HPDE6-E6E7 (cell line): ENCODE measurements at regions not wholly inside any gene's neighbourhood (a gene's known extent, or its start where the extent isn't known, plus 50 kb on each side); places are given as distances from the start of the nearest gene placed in this dataset.
A peak's percentile ranks its signal among the peaks of the same experiment; 100 is the strongest.
"Not testable (repeated sequence)": the region's sequence is repeated elsewhere in the genome, so short reads cannot be mapped to it uniquely, and the experiment has no call there.

Experiments
- DNase-seq: peaks from one replicate; pipeline ENCODE4 v3.0.0; 2011; ENCODE audit warnings: missing footprints; ENCODE audit errors: extremely low spot score

DNA sequence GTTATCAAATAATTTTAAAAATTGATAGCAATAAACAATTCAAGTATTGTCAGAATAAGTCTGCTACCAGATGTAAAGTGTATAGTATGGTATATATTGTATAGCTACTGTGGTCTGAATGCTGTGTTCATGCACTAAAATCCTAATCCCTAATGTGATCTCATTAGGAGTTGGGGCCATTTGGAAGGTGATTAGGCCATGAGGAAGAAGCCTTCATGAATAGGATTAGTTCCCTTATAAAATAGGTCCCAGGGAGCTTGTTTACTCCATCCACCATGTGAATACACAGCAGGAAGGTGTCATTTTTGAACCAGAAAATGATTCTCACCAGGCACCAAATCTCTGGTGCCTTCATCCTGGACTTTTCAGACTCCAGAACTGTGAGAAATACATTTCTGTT is 363.0 kb upstream of the CNTN5 start:
- DNase-seq, result no peak

DNA sequence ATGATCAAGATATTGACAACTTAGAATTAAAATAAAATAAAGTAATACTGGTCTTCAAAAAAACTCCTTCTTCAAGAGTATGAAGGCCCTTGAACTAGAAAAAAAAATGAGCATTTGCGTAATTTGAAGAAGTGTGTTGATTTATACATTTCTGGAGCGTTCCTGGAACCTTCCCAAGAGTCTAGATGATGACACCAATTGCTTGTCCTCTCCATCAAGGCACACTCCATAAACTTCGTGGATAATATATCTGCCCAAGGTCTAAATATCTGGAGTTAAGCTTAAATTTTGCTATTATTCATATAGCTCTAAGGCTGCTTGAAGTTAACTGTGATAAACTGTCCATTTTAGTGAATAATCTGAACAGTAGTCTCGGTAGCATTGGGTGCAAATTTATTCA is 361.3 kb upstream of the CNTN5 start:
- DNase-seq, result no peak

DNA sequence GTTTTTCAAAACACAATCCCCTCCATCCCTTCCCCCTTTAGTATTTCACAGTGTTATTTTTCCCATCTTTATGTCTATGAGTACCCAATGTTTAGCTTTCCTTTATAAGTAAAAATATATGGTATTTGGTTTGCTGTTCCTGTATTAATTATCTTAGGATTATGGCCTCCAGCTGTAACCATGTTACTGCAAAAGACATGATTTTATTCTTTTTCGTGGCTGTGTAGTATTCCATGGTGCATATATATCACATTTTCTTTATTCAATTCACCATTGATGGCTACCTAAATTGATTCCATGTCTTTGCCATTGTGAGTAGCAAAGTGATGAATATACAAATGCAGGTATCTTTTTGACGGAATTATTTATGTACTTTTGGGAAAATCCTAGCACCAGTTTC is 346.4 kb upstream of the CNTN5 start:
- DNase-seq, result no peak

DNA sequence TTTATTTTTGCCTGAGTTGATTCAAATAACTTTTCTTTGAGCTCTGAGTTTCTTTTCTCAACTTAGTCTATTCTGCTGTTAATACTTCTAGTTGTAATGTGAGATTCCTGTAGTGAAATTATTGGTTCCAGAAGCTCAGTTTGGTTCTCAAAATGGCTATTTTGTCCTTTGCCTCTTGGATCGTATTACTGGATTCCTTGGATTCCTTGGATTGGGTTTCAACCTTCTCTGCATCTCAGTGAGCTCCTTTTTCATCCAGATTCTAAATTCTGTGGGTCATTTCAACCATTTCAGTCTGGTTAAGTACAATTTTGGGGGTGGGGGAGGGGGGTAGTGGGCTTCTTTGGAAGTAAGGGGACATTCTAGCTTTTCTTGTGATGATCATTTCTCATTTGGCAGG is 341.1 kb upstream of the CNTN5 start:
- no peak for DNase-seq

DNA sequence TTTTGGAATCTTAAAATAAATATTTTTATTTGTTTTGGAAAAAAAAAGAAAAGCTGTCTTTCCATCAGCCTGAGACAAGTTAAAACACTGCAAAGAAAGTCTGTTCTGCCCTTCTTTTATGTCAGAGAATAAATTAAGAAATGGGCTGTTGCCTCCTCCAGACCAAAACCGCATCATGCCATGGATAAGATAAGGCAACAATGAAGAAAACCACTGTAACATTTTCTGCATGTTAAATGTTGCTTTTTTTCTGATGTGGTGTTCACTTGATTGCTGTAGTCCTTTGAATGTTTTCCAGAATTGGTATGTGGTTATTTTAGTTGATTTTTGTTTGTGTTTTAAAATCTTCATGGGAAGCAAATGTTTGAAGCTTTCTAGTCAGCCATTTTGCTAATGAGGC is 319.2 kb upstream of the CNTN5 start:
- no peak for DNase-seq

DNA sequence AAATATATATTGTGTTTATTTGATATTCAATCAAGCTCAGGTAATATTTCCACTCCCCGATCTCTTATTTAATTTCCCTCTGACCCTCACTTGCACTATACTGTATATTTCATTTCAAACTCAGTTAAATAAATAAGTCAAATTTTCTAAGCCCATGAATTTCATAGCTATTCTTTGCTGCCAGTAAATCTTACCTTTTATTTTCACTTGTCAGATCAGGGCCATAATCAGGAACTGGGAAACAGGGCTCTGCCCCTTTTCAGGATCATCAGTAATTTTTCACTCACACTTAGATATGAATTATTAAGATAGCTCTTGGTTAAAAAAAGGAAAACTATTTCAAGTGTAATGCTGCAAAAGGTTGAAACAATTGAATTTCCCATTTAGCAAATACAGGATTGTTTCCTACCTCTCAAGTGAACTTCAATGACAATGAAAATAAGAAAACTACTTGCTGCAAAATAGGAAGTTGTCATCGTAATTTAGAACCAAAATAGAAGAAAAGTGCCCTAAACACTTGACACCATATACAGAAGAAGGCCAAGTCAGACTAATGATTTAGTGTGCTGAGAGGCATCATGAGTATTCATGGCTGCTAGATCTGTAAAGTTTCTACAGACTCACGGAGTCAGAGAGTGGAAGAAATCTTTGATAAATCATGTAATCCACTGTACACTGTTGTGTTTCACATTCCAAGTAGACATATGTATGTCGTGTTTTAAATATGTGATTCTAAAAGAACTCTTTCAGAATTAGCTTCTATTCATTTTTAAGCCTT is 316.8 kb upstream of the CNTN5 start:
- DNase-seq, result no peak

DNA sequence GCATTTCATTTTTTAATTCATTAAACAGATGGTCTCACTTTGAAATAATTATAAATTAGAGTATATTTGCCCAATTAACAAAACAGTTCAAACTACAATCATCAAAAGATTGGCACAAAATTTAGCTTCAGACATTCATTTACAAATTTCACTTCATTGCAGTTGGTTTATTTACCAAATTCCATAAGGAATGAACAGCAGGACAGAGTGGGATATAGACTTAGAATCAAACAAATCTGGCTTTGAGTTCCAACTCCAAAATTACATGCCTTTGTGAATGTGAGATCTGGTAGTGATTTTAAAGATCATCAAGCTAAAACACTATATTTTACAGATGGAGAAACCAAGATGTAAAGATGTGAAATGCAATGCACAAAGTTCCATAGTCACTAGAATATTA is 310.7 kb upstream of the CNTN5 start:
- DNase-seq, result no peak

DNA sequence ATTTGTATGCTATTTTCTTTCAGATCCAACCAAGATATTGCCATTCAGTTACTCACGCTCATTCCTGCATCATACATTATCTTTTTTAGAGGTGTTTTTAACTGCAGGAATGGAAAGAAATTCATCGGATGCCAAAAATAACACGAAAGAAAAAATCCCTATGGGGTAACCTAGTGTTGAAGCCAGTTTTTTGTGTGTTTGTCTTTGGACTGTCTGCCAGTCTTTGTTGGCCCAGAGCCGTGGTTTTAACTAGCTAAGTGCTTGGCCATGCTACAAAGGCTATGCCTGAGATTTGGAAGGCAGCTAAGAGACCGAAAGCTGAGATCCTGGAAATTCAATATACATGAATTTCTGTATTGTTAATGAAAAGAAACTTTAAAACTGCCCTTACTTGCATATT is 309.8 kb upstream of the CNTN5 start:
- DNase-seq, result no peak

DNA sequence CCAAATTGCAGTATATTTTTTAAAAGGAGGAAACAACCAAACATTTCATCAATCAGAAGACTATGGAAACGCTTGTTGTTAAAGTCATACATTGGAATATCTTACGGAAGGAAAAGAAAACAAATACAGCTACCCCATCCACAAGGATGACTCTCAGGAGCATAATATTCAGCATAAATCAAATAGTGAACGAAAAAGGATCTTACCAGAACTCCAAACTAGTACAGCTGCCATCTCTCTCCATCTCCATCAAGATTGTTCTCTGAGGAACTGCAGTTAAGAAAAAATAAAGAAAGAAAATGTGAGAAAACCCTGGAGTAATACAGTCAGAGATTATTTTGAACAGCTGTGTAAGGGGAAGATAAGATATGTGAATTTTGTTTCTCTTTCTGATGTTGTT is 299.8 kb upstream of the CNTN5 start:
- DNase-seq, result no peak

DNA sequence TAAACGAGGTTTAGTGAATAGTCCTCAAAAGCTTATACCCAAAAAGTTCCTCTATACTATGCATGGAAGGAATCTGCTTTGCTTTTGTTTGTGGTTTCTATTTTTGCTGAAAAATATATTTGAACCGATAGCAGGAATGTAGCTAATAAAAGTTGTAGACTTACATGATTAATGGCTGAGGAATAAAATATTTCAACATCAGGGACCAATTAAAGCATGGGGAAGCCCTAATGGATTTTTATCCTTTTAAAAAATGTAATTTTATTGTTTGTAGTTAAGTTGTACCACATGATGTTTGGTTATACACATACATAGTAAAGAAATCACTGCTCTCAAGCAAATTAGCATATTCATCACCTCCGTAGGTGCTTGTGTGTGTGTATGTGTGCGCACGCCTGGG is 295.3 kb upstream of the CNTN5 start:
- DNase-seq, result no peak

DNA sequence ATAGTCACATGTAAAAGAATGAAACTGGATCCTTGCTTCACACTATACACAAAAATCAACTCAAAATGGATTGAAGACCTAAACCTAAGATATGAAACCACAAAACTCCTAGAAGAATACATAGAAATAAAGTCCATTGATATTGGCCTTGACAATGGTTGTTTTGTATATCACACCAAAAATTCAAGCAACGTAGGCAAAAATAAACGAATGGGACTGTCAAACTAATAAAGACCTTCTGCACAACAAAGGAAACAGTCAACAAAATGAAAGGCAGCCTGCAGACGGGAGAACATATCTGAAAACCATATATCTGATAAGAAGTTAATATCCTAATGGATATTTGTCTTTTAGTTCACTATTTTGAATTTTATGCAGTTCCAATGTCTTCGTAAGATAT is 292.3 kb upstream of the CNTN5 start:
- DNase-seq, result no peak

DNA sequence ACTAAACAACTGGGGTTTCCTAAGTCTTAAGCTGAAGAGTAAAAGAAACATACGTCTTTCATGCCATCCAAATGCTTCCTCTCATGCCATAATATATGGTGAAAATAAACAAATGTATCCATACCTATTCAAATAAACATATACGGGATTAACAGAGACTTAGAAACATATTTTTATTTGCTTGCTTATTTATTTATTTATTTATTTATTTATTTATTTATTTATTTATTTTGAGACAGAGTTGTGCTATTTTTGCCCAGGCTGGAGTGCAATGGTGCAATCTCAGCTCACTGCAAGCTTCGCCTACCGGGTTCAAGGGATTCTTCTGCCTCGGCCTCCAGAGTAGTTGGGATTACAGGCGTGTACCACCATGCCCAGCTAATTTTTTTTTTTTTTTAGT is 291.6 kb upstream of the CNTN5 start:
- no peak for DNase-seq

DNA sequence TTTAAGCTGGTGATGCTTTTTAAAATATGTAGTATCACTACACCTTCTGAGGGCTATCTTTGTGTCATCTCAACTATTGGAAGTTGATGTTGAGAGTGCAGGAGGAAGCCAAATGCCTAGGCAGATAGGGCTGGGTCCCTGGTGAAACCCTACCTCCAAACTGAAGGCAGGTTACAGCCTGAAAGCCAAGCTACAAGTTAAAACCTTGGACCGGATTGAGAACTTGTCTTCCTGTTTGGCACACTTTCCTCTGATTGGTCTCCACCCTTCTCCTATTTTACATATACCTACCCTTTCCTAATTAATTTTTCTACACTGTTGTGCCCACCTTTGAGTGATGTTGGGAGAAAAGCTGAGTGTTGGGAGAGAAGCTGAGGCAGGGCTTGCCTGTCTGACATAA is 287.8 kb upstream of the CNTN5 start:
- DNase-seq, result no peak

DNA sequence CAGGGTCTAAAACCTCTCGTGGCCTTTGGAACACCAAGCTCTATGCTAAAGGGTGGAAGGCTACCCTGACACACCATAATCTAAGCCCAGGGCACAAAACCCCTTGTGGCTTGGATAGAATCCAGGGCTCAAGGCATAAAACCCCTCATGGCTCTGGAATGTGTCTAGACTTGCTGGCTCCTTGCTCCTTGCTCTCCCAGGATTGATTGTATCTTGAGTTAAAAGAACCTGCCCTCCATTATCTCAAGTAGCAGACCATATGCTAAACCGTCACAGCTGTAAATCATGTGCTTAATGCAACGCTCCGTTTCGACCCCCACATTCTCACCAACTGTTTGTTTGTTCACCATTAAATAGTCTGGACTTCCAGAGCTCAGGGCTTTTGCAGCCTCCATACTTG is 287.4 kb upstream of the CNTN5 start:
- DNase-seq, result not testable (repeated sequence)

DNA sequence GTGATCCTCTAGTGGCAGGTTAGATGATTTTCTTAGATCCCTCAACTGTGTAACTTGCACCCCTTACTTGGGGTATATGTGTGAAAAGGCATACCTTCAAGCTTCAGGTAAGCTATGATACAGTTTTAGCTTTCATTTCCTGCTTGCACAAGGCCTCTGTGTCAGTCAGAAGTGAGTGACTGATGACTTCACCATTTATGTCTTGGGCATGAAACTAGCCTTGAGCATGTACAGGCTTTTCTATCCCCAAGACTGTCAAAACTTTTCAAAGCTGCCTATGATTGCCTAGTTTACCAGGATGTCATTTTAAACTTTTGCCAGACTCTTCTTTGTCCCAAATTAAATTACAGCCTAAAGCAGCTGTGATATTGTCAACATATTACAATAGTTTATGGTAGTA is 286.1 kb upstream of the CNTN5 start:
- peak; percentile 49 for DNase-seq

DNA sequence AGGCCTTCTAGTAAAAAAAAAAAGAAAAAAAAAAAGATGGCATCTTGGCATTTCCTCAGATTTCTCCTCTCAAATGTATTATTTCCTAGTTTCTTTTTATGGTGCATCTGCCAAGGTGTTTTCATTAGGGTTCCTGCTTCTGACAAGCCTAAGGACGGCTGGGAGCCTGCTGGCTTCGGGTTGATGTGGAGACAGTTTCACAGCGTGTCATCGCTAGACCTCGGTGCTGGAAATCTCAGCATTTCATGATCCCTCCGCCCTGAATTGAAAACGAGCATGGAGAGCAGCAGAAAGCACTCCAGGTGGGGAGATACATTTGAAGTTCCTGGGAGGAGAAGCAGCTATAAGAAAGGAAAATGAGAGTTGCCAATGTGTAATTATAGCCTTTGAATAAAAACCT is 283.9 kb upstream of the CNTN5 start:
- DNase-seq, result no peak

DNA sequence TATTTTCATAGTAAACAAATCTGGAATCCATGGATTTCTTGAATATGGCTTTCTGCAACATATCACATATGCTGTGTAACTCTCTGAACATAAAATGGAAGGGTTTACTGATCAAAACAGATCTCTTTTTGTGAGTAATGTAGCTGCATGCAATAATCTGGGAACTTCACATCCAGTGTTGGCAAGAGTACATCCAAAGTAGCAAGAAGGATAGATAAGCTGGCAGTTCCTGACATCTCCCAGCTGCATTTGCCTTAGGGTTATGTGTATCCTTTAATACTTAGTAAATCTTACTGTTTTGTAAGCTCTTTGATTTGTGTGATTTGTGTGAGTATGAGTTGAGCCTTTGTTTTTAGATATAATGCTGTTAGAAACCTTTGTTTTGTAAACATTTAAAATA is 280.4 kb upstream of the CNTN5 start:
- no peak for DNase-seq

DNA sequence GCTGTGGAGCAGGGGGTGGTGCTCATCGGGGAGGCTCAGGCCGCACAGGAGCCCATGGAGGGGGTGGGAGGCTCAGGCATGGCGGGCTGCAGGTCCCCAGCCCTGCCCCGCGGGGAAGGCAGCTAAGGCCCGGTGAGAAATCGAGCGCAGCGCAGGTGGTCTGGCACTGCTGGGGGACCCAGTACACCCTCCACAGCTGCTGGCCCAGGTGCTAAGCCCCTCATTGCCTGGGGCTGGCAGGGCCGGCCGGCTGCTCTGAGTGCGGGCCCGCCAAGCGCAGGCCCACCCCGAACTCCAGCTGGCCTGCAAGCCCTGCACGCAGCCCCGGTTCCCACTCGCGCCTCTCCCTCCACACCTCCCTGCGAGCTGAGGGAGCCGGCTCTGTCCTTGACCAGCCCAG is 257.3 kb upstream of the CNTN5 start:
- DNase-seq, result not testable (repeated sequence)

DNA sequence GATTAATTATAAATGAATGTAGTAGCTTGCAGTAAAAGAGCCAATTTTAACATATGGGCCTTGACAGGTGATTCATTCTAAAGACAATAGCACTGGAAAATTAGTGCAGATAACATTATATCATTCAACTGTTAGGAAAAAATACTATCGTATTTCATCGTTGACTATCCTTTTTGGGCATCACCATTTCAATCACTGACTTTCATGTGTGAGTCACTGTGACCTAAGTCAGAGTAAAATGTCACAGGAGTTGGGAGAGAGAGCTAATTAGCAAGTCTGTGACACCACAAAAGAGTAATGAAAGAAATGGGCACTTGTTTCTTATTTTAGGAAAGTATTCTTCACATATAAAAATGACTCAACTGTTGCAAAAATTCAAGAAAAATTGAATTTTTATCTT is 253.8 kb upstream of the CNTN5 start:
- DNase-seq, result no peak

DNA sequence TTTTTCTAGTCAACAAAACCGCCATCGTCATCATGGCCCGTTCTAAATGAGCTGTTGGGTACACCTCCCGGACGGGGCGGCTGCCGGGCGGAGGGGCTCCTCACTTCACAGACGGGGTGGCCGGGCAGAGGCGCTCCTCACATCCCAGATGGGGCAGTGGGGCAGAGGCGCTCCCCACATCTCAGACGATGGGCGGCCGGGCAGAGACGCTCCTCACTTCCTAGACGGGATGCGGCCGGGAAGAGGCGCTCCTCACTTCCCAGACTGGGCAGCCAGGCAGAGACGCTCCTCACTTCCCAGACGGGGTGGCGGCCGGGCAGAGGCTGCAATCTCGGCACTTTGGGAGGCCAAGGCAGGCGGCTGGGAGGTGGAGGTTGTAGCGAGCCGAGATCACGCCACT is 250.7 kb upstream of the CNTN5 start:
- not testable (repeated sequence) for DNase-seq

DNA sequence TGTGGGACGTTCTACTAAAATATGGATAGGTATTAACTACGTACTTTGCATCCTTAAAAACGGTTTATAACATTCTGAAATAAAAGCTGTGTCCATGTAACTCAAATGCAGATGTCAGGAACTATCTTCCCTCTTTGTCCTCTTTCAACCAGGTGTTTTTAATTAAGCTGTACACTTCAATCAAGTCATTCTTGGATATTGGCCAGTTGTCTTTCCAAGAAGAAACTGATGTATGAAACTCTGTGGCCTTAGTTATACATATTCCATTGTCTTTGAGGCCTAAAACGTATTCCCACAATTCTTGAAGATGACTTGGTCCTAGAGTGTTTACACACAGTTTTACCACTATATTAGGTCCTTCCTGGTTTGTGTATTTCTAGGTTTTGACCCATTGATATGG is 249.0 kb upstream of the CNTN5 start:
- no peak for DNase-seq

DNA sequence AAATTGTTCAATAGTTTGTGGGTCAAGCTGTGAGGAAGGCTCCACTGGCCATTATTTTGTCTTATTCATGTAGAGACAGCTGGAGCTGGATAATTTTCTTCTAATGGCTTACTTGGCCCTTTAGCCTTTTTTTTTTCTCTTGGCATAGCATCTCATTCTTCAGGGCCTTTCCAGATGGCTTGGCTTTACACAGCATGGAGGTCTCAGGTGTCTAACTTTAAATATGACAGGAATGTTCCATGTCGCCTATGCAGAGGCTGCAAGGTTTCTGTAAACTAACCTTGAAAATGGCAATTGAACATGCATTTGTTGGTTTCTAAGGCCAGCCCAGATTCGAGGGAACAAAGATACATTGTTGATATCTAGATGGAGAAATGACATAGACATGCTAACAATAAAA is 247.9 kb upstream of the CNTN5 start:
- no peak for DNase-seq

DNA sequence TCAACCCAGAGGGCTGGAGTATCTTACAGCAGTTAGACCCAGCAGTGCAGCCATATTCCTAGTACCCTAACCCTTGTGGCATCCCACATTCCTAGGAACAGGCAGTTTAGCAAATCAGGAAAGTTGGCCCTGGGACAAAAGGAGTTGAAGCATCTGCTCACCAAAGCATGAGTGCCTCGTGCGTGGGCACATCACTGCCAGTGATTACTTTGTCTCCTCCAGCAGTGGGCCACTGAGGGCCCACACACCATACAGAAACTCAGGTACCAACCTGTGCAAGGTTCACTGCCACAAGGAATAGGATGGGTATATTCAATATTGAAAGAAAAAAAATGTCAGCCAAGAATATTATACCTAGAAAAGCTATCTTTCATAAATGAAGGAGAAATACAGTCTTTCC is 227.5 kb upstream of the CNTN5 start:
- no peak for DNase-seq

DNA sequence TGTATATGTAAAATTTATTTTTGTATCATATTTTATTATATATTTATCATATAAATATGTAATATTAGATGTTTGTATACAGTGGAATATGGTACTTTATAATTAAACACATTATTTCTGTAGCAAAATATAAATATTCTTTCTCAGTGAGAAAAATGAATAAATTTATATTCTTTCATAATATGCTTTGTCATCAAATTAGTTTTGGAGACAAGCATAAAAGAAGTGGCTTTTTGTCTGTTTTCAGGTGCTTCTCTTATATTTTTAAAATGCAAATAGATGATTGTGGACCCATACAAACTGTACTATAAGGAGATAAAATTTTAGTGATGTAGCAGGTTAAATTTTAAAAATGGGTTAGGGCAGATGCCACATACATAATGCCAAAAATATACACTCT is 222.4 kb upstream of the CNTN5 start:
- no peak for DNase-seq
